ENCODE measurements at regions not wholly inside any gene's neighbourhood (a gene's known extent, or its start where the extent isn't known, plus 50 kb on each side); places are given as distances from the start of the nearest gene placed in this dataset.
A peak's percentile ranks its signal among the peaks of the same experiment; 100 is the strongest.

DNA sequence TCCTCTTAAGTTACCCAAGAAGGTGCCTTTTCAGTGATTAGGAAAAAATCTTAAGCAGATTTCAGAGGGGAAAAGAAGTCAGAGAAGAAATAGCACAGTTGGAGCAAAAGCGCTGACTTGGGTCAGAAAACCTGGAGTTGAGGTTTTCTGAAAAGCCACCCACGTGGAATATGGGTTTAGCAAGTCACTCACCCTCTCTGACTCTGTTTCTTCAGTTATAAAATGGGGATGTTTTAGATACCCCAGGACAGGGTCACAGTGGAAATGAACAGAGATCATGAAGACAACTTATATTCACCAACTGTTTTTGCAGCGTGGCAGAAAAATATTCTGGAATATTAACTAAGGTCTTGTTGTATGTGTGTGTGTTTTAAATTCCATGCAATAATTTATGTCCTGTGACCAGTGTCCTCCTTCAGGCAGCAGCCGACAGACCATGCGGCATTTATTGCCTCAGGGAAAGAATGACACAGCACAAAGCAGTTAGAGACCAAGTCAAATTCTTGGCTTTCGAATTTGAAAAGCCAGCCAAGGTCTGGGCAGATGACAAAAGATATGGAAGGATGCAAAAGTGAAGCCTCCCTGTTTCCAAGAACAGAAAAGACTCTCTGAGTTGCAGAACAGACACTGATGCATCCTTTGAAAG, 119.9 kb downstream of the MIAT start:
- H3K4me1 ChIP-seq (ENCODE audit: control insufficient read depth in 2 of 2, insufficient read depth in 1 of 2, low read depth in 1 of 2, low read length in 2 of 2): peaks cover 3 to 4% of the 10 kb centered on the region in 2 donors
- no peak overlapping the region for H2BK5ac ChIP-seq (ENCODE audit: low read length)
- H3K9me3 ChIP-seq (replicated peaks in 1 of 2; ENCODE audit: control insufficient read depth in 2 of 2, insufficient read depth in 1 of 2, low read depth in 1 of 2, low read length in 2 of 2): peaks cover 4 to 17% of the 10 kb centered on the region in 2 donors
- H2BK120ac ChIP-seq (ENCODE audit: low read depth, low read length): no peak overlapping the region
- H4K8ac ChIP-seq (ENCODE audit: low read depth, low read length): no peak overlapping the region
- H3K9ac ChIP-seq (ENCODE audit: low read depth, low read length, poor library complexity): peak overlapping the region; percentile 15
- no CpG with 5 or more reads among the region's 6 CpGs for WGBS, 2 donors (ENCODE audit: extremely low coverage in 2 of 2, insufficient read length in 2 of 2, insufficient replicate concordance in 1 of 2)
- no peak overlapping the region for H3K4me3 ChIP-seq (ENCODE audit: low read length in 2 of 2)
- H3K4me2 ChIP-seq (ENCODE audit: insufficient read depth, low read length, poor library complexity, severe bottlenecking): no peak overlapping the region
- H2AK5ac ChIP-seq (ENCODE audit: low read depth, low read length): no peak overlapping the region
- no peak overlapping the region for H2BK12ac ChIP-seq (ENCODE audit: low read length)
- DNase-seq (ENCODE audit: low spot score): no peak
- no peak overlapping the region for H3K27ac ChIP-seq (replicated peaks; ENCODE audit: low read length)
- H2AFZ ChIP-seq (ENCODE audit: low read length): no peak overlapping the region
- H3K79me1 ChIP-seq (ENCODE audit: low read depth, low read length): no peaks in the 10 kb centered on the region
- no peak overlapping the region for H3K23ac ChIP-seq (ENCODE audit: low read depth, low read length, poor library complexity)
- H3K4ac ChIP-seq (ENCODE audit: low read length): no peak overlapping the region
- no peak overlapping the region for H3K14ac ChIP-seq (ENCODE audit: low read length)
- no peak overlapping the region for H3K18ac ChIP-seq (ENCODE audit: low read length)
- H3K27me3 ChIP-seq (ENCODE audit: control insufficient read depth in 3 of 3, insufficient read depth in 3 of 3, low read depth in 1 of 3, low read length in 3 of 3): no peaks in the 10 kb centered on the region
- H4K91ac ChIP-seq (ENCODE audit: low read depth, low read length, poor library complexity): no peak overlapping the region
- H2BK15ac ChIP-seq (ENCODE audit: low read length): no peak overlapping the region
- H3K36me3 ChIP-seq (replicated peaks in 1 of 2; ENCODE audit: control insufficient read depth in 2 of 2, insufficient read depth in 2 of 2, low read length in 2 of 2): peaks cover 0 to 4% of the 10 kb centered on the region in 2 donors

DNA sequence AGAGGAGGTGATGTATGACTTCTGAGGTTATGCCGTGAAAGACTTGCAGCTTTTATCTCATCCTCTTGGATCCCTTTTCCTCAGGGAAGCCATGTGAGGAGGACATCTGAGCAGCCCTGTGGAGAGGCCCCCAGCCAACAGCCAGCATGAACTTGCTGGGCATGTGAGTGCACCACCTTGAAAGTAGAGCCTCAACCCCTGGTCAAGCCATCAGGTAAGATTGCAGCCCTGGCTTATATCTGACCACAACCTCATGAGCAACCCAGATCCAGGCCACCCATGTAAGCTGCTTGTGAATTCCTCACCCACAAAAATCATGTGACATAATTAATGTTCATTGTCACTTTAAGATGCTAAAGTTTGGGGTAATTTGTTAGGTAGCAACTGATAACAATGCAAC, 121.0 kb downstream of the MIAT start:
- no peak overlapping the region for H4K91ac ChIP-seq (ENCODE audit: low read depth, low read length, poor library complexity)
- no peaks in the 10 kb centered on the region for H3K79me1 ChIP-seq (ENCODE audit: low read depth, low read length)
- no peak overlapping the region for H2BK15ac ChIP-seq (ENCODE audit: low read length)
- peaks cover 3 to 4% of the 10 kb centered on the region in 2 donors for H3K4me1 ChIP-seq (ENCODE audit: control insufficient read depth in 2 of 2, insufficient read depth in 1 of 2, low read depth in 1 of 2, low read length in 2 of 2)
- H3K4me2 ChIP-seq (ENCODE audit: insufficient read depth, low read length, poor library complexity, severe bottlenecking): no peak overlapping the region
- peaks cover 0 to 4% of the 10 kb centered on the region in 2 donors for H3K36me3 ChIP-seq (replicated peaks in 1 of 2; ENCODE audit: control insufficient read depth in 2 of 2, insufficient read depth in 2 of 2, low read length in 2 of 2)
- no peak overlapping the region for H2BK12ac ChIP-seq (ENCODE audit: low read length)
- no peak overlapping the region for H3K27ac ChIP-seq (replicated peaks; ENCODE audit: low read length)
- H2AFZ ChIP-seq (ENCODE audit: low read length): no peak overlapping the region
- H3K23ac ChIP-seq (ENCODE audit: low read depth, low read length, poor library complexity): no peak overlapping the region
- H3K4ac ChIP-seq (ENCODE audit: low read length): no peak overlapping the region
- no peak for DNase-seq (ENCODE audit: low spot score)
- no CpG with 5 or more reads among the region's 1 CpG for WGBS, 2 donors (ENCODE audit: extremely low coverage in 2 of 2, insufficient read length in 2 of 2, insufficient replicate concordance in 1 of 2)
- no peak overlapping the region for H3K14ac ChIP-seq (ENCODE audit: low read length)
- H3K9me3 ChIP-seq (replicated peaks in 1 of 2; ENCODE audit: control insufficient read depth in 2 of 2, insufficient read depth in 1 of 2, low read depth in 1 of 2, low read length in 2 of 2): peaks cover 11 to 17% of the 10 kb centered on the region in 2 donors
- H4K8ac ChIP-seq (ENCODE audit: low read depth, low read length): no peak overlapping the region
- H3K27me3 ChIP-seq (ENCODE audit: control insufficient read depth in 3 of 3, insufficient read depth in 3 of 3, low read depth in 1 of 3, low read length in 3 of 3): no peaks in the 10 kb centered on the region
- no peak overlapping the region for H2BK5ac ChIP-seq (ENCODE audit: low read length)
- peak overlapping the region; percentile 40 for H3K18ac ChIP-seq (ENCODE audit: low read length)
- H2AK5ac ChIP-seq (ENCODE audit: low read depth, low read length): no peak overlapping the region
- H3K4me3 ChIP-seq (ENCODE audit: low read length in 2 of 2): no peak overlapping the region
- no peak overlapping the region for H2BK120ac ChIP-seq (ENCODE audit: low read depth, low read length)
- H3K9ac ChIP-seq (ENCODE audit: low read depth, low read length, poor library complexity): no peak overlapping the region

DNA sequence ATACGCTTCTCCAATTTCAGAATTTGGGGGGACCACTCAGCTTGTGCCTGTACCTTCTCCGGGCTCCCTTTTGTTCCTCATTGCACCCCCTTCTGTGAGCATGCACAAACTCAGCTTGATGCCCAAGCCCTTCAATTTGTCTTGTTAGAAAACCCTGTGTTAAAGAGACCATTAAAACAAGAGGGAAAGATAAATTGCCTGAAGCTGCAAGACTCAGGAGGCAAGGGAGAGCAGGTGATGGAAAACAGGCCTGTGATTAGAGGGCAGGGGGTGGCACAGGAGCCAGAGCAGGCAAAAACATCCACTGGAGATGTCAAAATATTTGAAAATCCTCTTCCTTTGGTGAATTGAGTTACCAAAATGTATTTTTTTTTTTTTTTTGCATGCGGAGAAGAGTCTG, 121.7 kb downstream of the MIAT start:
- H3K27ac ChIP-seq (replicated peaks; ENCODE audit: low read length): no peak overlapping the region
- H3K79me1 ChIP-seq (ENCODE audit: low read depth, low read length): no peaks in the 10 kb centered on the region
- H3K4ac ChIP-seq (ENCODE audit: low read length): no peak overlapping the region

DNA sequence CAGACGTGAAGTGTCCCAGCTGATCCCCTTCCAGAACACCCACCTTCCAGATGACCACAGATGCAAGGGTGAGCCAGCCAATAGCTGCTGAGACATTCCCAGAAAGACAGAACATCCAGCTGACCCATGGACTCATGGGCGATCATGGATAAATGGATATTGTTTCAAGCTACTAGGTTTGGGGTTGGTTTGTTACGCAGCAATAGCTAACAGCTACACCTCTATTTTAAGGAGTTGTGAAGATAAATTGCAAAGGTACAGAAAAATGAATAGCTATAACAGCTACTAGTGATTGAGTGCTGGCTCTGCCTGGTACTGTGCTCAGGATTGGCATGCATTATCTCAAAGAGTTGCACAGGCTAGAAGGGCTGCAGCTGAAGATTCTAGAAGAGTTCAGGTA, 122.5 kb downstream of the MIAT start:
- H3K9ac ChIP-seq (ENCODE audit: low read depth, low read length, poor library complexity): no peak overlapping the region
- no peak overlapping the region for H3K4me3 ChIP-seq (ENCODE audit: low read length in 2 of 2)
- DNase-seq (ENCODE audit: low spot score): no peak
- WGBS, 2 donors (ENCODE audit: extremely low coverage in 2 of 2, insufficient read length in 2 of 2, insufficient replicate concordance in 1 of 2): no CpG with 5 or more reads among the region's 3 CpGs
- H2BK15ac ChIP-seq (ENCODE audit: low read length): no peak overlapping the region
- peaks cover 11 to 15% of the 10 kb centered on the region in 2 donors for H3K9me3 ChIP-seq (replicated peaks in 1 of 2; ENCODE audit: control insufficient read depth in 2 of 2, insufficient read depth in 1 of 2, low read depth in 1 of 2, low read length in 2 of 2)
- peaks cover 4% of the 10 kb centered on the region in 2 donors for H3K4me1 ChIP-seq (ENCODE audit: control insufficient read depth in 2 of 2, insufficient read depth in 1 of 2, low read depth in 1 of 2, low read length in 2 of 2)
- no peak overlapping the region for H3K23ac ChIP-seq (ENCODE audit: low read depth, low read length, poor library complexity)
- no peak overlapping the region for H3K18ac ChIP-seq (ENCODE audit: low read length)
- H3K36me3 ChIP-seq (replicated peaks in 1 of 2; ENCODE audit: control insufficient read depth in 2 of 2, insufficient read depth in 2 of 2, low read length in 2 of 2): peaks cover 0 to 4% of the 10 kb centered on the region in 2 donors
- no peak overlapping the region for H3K4ac ChIP-seq (ENCODE audit: low read length)
- no peak overlapping the region for H2BK12ac ChIP-seq (ENCODE audit: low read length)
- no peak overlapping the region for H4K91ac ChIP-seq (ENCODE audit: low read depth, low read length, poor library complexity)
- no peak overlapping the region for H3K27ac ChIP-seq (replicated peaks; ENCODE audit: low read length)
- H2AK5ac ChIP-seq (ENCODE audit: low read depth, low read length): no peak overlapping the region
- no peak overlapping the region for H3K14ac ChIP-seq (ENCODE audit: low read length)
- H3K27me3 ChIP-seq (ENCODE audit: control insufficient read depth in 3 of 3, insufficient read depth in 3 of 3, low read depth in 1 of 3, low read length in 3 of 3): no peaks in the 10 kb centered on the region
- H2AFZ ChIP-seq (ENCODE audit: low read length): no peak overlapping the region
- no peak overlapping the region for H2BK120ac ChIP-seq (ENCODE audit: low read depth, low read length)
- H3K79me1 ChIP-seq (ENCODE audit: low read depth, low read length): no peaks in the 10 kb centered on the region
- H3K4me2 ChIP-seq (ENCODE audit: insufficient read depth, low read length, poor library complexity, severe bottlenecking): no peak overlapping the region
- no peak overlapping the region for H2BK5ac ChIP-seq (ENCODE audit: low read length)
- no peak overlapping the region for H4K8ac ChIP-seq (ENCODE audit: low read depth, low read length)

More for the DNA sequence above, 121.7 kb downstream of the MIAT start:
- Histone ChIP-seq H4K91ac (ENCODE audit: low read depth, low read length, poor library complexity) (no peak overlapping the region), H4K8ac (ENCODE audit: low read depth, low read length) (no peak overlapping the region), H2AFZ (ENCODE audit: low read length) (no peak overlapping the region), H3K23ac (ENCODE audit: low read depth, low read length, poor library complexity) (no peak overlapping the region), H2BK5ac (ENCODE audit: low read length) (no peak overlapping the region), H3K4me1 (ENCODE audit: control insufficient read depth in 2 of 2, insufficient read depth in 1 of 2, low read depth in 1 of 2, low read length in 2 of 2) (peaks cover 4% of the 10 kb centered on the region in 2 donors), H2BK12ac (ENCODE audit: low read length) (no peak overlapping the region), H2BK15ac (ENCODE audit: low read length) (no peak overlapping the region), H3K36me3 (replicated peaks in 1 of 2; ENCODE audit: control insufficient read depth in 2 of 2, insufficient read depth in 2 of 2, low read length in 2 of 2) (peaks cover 0 to 4% of the 10 kb centered on the region in 2 donors), H2BK120ac (ENCODE audit: low read depth, low read length) (no peak overlapping the region), H3K4me2 (ENCODE audit: insufficient read depth, low read length, poor library complexity, severe bottlenecking) (no peak overlapping the region), H3K27me3 (ENCODE audit: control insufficient read depth in 3 of 3, insufficient read depth in 3 of 3, low read depth in 1 of 3, low read length in 3 of 3) (no peaks in the 10 kb centered on the region), H3K18ac (ENCODE audit: low read length) (no peak overlapping the region), H2AK5ac (ENCODE audit: low read depth, low read length) (no peak overlapping the region), H3K9me3 (replicated peaks in 1 of 2; ENCODE audit: control insufficient read depth in 2 of 2, insufficient read depth in 1 of 2, low read depth in 1 of 2, low read length in 2 of 2) (peaks cover 11 to 17% of the 10 kb centered on the region in 2 donors), H3K9ac (ENCODE audit: low read depth, low read length, poor library complexity) (no peak overlapping the region), H3K14ac (ENCODE audit: low read length) (no peak overlapping the region), H3K4me3 (ENCODE audit: low read length in 2 of 2) (no peak overlapping the region)
- DNase-seq (ENCODE audit: low spot score): no peak
- WGBS, 2 donors (ENCODE audit: extremely low coverage in 2 of 2, insufficient read length in 2 of 2, insufficient replicate concordance in 1 of 2): no CpG with 5 or more reads among the region's 3 CpGs

All from neuronal stem cell (in vitro differentiated cells).